HG02852 (cell line): ENCODE measurements at regions not wholly inside any gene's neighbourhood (a gene's known extent, or its start where the extent isn't known, plus 50 kb on each side); places are given as distances from the start of the nearest gene placed in this dataset.

ENCODE experiments used
- ATAC-seq: cut with Tn5 transposase; IDR thresholded peaks from one replicate; pipeline ENCODE4 v1.9.1; 2021; ENCODE audit warnings: mild to moderate bottlenecking, moderate library complexity; ENCODE audit not compliant: unreplicated experiment

DNA sequence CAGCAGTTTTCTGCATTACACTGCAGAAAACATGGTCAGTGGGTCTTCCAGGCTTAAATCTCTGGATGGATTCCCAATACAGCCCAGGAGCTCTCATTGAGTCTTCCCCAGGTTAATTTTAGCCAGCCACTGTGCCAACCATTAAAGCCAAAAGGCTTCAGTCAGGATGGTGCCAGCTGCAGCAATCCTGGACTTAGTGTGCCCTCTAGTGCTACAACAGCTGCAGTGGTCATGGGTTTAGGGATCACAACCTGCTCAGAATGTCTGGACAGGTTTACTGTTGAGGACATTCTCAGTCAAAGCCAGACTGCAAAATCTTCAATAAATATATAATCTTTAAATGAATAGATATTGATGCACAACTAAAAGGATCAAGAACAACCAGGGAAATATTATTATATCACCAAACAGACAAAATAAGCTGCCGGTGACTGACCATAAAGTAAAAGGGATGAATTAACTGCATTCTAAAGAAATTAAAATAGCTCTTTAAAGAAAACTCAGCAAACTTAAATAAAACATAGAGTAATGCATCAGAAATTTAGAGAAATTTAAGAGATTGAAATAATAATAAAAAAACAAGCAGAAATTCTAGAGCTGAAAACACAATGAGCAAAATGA, 639.9 kb downstream of the SPOCK3 start:
- ATAC-seq: peak; percentile 83

DNA sequence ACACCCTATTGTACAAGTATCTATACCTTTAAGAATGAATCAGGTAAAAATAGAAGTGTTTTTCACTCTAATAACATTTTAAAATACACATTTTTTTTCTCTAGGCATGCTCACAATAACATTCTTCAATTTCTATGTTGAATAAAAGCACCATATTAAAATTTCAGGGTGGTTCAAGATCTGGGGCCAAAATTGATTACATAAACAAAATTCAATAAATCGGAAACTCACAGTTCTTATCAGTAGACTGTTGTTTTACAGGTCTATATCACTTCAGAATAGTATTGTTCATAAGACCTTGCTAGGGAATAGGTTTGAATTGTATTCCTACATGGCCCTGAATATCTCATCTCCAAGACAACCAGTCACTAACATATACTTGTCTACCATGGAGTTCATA, 634.0 kb downstream of the SPOCK3 start:
- ATAC-seq: no peak

DNA sequence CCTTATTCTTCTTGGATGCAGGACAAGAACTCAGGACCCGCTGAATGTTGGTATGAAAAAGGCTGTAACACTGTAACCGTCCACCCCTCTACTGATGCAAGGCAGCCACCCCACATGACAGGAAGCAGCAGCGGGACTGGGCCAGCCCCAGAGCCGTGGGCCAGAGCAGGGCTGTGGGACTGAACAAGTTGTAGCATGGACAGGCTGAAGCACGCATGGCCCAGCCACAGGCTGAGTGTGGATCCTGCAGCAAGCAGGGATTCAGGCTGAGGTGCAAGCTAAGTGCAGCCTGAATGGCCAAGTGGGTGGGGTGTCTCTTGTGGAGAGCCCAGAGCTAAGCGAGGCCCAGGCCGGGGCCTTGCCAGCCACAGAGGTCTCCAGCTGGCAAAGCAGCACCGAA, 632.2 kb downstream of the SPOCK3 start:
- ATAC-seq: no peak

DNA sequence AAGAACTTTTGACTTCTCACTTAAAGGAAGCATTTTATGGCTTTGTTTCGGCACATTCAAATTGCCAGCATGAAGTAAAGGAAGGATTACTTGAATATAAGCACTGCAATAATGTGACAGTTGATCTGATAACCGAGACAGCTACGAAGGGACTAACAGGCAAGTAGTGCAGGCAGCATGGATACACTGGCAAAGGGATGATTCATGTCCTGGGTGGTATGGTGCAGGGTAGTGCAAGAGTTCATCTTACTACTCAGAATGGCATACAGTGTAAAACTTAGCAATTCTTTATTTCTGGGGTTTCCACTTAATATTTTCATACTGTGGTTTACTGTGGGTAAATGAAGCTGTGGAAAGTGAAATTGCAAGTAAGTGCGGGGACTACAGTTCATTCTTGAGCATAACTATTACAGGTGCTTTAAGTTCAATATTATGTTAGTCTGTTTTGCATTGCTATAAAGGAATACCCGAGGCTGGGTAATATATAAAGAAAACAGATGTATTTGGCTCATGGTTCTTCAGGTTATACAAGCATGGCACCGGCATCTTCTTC, 611.8 kb downstream of the SPOCK3 start:
- ATAC-seq: peak; percentile 35

DNA sequence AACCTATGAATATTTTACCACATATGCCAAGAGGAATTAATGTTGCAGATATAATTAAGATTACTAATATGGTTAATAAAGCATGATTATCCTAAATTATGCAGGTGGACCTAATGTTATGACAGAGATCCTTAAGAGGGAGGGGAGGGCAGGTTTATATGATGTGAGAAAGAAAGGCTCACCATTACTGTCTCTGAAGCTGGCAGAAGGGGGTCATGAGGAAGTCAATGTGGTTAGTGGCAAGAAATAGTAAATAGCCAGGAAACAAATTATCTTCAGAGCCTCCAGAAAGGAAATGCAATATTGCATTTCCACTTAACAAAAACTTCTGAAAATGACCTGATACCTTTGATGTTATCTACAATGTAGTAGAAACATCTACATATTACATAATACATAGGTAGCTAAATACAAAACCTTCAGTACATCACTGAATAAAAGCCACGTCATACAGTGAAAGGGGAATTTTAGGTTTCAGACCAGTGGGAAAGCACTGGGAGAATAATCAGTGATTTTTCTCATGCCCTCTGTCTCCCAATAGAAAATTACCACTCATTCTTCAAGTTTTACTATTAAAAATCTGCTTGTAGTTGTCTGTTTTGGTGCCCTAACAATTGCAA, 609.2 kb downstream of the SPOCK3 start:
- ATAC-seq: peak; percentile 61

DNA sequence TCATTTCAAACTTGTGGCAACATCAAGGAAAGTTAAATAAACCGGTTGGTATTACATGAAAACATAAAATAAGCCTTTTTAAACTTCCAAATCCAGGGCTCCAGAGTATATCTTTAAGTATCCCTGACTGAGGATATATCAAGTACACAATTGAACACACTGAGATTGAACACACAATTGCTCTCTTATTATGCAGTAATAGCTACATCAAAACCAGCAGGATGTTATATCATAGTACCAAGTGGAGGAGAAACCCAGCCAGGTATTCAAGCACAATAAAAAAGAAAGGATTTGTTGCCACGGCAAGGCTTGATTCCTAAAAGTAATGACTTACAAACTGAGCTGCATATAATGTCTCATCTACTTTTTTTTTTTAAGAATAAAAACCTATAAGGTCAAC, 605.8 kb downstream of the SPOCK3 start:
- no peak for ATAC-seq

DNA sequence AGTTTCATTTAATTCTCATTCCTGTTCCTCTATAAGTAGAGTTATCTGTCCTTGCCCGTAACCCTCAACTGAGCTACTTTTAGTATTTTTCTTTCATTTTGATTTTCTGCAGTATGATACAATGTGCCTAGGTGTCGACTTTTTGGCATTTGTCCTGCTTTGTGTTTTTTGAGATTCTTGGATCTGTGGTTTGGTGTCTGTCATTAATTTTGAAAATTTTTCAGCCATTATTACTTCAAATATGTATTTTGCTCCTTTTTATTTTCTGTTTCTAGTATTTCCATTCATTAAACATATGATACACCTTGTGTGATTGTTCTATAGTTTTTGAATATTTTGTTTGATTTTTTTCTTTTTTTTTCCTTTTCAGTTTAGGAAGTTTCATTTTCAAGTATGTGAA, 598.9 kb downstream of the SPOCK3 start:
- no peak for ATAC-seq

DNA sequence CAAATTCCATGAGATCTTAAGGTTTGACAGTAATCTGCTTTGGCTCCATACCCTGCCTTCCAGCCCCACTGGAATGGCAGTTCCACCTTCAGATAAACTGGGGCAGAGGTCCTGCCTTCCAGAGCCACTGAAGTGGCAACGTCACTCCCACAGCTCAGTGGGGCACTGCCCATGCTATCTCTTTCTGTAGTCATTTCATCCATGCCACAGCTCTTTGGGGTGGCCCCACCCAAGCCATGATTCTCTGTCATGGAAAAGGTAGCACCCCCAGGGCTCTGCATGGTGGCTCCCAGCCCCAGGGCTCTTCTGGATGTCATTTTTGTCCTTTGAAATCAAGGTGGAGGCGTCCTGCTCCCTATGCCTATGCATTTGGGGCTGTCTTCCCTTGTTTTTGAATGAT, 596.5 kb downstream of the SPOCK3 start:
- ATAC-seq: no peak

DNA sequence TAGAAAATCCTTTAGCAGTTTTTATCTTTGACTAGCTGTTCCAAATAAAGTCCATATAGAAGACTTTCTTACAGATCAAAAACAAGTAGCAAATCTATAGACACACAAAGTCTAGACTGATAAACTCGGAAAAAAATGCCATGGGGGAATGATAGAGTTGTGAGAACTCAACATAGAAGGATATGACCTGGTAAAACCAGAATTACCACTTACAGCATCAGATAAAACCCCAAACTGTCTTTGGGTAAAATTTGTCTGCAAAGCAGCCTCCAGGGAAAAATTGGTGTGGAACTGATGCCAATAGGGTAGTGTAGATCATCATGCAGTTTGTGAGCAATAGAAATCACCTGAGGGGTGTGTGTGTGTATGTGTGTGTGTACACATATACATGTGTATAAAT, 579.1 kb downstream of the SPOCK3 start:
- ATAC-seq: no peak

DNA sequence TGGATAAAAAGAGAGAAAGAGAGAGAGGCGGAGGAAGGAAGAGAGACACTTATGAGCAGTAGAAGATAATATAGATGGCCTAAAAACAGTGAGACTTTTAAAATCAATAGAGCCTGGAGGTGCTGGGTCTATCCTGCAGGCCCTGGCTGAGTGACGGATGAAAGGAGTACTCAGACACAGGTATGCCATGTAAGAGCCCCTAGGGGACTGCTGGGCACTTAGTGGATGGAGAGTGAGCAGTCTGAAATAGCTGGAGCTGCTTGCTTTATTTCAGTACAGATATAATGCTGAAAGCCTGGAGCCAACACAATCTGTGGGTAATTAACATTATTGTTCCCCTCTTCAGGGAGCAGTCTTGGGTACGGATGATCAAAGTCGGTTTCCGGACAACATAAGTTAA, 578.6 kb downstream of the SPOCK3 start:
- ATAC-seq: no peak

DNA sequence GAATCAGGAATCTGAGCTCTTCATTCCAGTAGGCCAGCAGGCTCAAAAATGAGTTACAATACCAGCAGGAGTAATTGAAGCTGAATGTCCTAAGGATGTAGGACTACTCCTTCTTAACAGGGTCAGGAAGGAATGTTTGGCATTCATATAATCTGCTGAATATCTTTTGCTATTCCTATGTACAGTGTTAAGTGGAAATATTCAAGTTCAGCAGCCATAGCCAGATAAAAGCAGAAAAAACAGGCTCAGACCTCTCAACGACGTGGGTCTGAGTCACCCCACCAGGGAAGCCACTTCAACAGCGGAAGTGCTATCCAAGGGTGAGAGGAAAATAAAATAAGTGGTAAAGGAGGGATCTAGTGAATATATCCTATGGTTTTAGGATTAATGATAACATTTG, 577.0 kb downstream of the SPOCK3 start:
- ATAC-seq: no peak

DNA sequence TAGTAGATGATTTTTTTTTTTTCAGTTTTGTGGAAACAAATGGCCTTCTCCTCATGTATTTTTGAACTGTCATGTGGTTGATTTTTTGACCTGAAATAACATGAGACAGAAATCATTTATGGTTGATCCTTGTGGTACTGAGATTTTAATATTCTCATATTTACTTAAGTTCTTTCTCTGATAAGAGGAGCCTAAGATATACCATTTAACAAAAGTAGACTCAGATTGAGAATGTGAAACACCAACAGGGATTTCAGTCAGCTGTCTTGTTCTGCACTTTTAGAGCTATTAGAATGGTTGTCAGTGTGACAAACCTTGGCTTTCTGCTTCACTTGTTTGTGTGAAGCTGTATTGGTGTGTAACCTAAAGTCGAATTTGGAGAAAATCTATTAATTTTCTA, 575.7 kb downstream of the SPOCK3 start:
- peak; percentile 32 for ATAC-seq

DNA sequence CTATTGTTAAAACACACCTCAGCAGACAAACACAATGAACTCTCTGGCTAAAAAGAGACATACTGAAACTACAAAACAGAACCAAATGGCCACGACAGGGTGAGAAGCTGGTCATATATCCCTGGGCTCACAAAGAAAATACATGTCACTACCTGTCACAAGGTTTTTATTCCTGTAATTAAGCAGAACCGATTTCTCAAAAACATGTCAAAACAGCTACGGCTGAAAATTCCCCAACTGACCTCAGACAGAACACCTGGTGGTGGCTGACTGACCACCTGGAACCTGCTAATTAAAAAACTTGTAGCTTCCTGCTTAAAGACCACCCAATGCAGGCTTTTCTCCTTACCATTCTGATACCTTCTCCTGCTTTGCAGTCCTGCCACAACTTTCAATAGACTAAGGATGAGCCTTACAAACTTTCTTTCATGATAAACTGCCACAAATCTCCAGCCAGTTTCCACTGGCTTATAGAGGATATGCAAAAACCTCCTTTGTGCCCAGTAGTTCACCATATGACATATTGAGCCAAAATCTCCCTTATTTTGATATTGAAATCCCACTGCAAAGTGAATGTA, 571.9 kb downstream of the SPOCK3 start:
- peak; percentile 94 for ATAC-seq

DNA sequence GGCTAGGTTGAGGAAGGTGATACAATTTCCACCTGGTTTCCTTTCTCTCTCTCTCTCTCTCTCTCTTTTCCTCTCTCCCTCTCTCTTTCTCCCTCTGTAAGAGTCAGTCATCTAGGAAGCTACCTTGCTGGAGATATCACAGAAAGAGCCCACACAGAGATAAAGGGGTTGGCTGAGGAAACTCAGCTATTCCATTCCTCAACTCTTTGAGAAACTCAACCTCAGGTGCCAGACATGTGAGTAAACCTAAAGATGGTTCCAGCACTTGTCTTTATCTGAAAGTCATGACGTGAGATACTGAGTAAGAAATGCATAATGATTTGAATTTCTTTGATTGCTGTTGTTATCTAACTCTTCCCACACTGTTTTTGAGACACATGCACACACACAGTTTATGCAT, 564.0 kb downstream of the SPOCK3 start:
- no peak for ATAC-seq

DNA sequence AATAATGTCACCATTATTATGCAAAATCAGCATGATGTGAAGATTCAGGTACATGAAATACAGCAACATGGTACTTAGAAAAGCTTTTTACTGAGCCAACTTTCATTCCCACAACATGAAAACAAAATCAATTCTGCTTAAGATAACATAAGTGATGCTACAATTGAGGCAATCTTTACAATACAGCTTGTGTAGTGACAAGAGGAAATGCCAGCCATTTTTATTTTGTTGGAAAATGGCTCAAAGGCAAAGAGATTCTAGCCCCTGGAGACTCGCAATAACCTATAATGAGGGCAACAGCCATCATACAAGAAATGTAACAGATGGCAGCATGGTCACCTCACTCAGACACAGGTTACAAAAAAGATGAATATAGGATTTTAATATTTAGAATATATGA, 560.4 kb downstream of the SPOCK3 start:
- ATAC-seq: no peak

DNA sequence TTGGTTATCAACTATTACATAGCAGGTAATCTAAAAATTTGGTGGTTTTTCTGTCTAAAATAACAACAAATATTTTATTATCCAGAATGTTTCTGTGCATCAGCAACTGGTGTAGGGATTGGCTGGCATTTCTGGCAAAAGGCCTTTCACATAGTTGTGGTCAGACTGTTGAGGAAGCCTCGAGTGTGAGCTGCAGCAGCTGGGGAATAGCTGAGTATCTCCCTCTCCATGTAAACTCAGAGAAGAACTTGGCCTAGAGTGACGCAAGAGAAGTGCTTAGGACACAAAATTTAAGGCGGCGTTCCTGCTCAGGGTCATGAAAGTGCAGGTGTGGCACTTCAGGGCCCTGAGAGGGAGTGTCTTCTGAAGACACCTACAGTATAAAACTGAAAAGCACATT, 558.9 kb downstream of the SPOCK3 start:
- ATAC-seq: no peak

DNA sequence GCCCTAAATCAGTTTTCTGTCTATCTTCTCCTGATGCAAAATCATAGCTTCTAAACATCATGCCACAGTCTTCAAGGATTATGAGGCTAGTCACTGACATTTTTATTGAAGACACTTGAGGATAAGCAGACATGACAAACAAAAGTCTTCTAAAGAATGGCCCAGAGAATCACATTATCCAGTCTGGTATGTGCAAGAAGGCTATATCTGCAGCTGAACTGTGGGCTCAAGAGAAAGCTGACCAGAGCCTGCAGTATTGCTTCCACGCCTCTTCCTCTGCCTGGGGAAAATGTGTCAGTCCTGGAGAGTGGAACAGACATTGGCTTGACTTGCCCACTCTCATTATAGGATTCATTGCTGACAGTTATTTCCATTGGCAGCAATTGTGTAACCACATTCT, 553.5 kb downstream of the SPOCK3 start:
- no peak for ATAC-seq

DNA sequence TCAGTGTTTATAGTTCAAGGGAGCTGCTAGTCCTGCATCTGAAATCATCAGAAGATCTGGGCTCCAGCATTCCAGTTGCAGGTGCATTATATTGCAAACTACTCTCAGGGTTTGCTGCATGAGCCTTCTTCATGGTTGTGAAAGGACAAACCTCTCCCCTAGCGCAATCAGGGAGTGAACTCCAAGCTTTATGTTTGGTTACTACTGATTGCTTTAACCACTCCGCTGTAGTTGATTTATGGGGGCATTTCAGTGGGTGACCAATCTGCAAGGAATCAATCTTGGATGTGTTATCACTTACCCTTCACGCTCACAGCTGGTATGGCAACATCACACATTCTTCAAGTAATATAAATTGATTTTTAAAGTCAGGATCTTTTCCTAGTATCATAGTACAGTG, 552.1 kb downstream of the SPOCK3 start:
- ATAC-seq: no peak
